Mesendoderm (in vitro differentiated cells): ENCODE measurements at regions not wholly inside any gene's neighbourhood (a gene's known extent, or its start where the extent isn't known, plus 50 kb on each side); places are given as distances from the start of the nearest gene placed in this dataset.
"Not testable (repeated sequence)": the region's sequence is repeated elsewhere in the genome, so short reads cannot be mapped to it uniquely, and the experiment has no call there.

Experiments
- DNase-seq: peaks from one replicate; pipeline ENCODE4 v3.0.0; 2013
- H2AK5ac ChIP-seq: 2 replicates; pipeline ENCODE4 v1.6.1; 2013; ENCODE audit warnings: low read length, inconsistent platforms
- H2BK120ac ChIP-seq: 2 replicates; pipeline ENCODE4 v1.6.1; 2013; ENCODE audit warnings: low read depth, mild to moderate bottlenecking, low read length, moderate library complexity, mixed read lengths
- H2BK15ac ChIP-seq: replicated peaks from 2 replicates; pipeline ENCODE4 v1.6.1; 2013; ENCODE audit warnings: low read depth, mild to moderate bottlenecking, moderate library complexity
- H2BK5ac ChIP-seq: 2 replicates; pipeline ENCODE4 v1.6.1; 2013; ENCODE audit warnings: low read length, inconsistent platforms
- H3K18ac ChIP-seq: 2 replicates; pipeline ENCODE4 v1.6.1; 2013; ENCODE audit warnings: mild to moderate bottlenecking, low read length, mixed read lengths
- H3K23ac ChIP-seq: one replicate; pipeline ENCODE4 v1.6.1; 2013; ENCODE audit warnings: low read length
- H3K27ac ChIP-seq: 2 replicates; pipeline ENCODE4 v1.5.1; 2013; ENCODE audit warnings: low read depth, mild to moderate bottlenecking, inconsistent platforms, low read length, moderate library complexity
- H3K27me3 ChIP-seq: 2 replicates; pipeline ENCODE4 v1.6.1; 2013; ENCODE audit warnings: low read length, control low read depth, mild to moderate bottlenecking, inconsistent platforms; ENCODE audit not compliant: insufficient read depth, poor library complexity
- H3K36me3 ChIP-seq: 2 replicates; pipeline ENCODE4 v1.6.1; 2013; ENCODE audit warnings: low read length, inconsistent platforms; ENCODE audit not compliant: control insufficient read depth, insufficient read depth
- H3K4ac ChIP-seq: one replicate; pipeline ENCODE4 v1.6.1; 2013; ENCODE audit warnings: low read depth, mild to moderate bottlenecking, low read length, moderate library complexity
- H3K4me1 ChIP-seq: 2 replicates; pipeline ENCODE4 v1.6.1; 2013; ENCODE audit warnings: low read depth, low read length, inconsistent platforms; ENCODE audit not compliant: control insufficient read depth
- H3K4me2 ChIP-seq: 2 replicates; pipeline ENCODE4 v1.6.1; 2013; ENCODE audit warnings: low read length
- H3K4me3 ChIP-seq: 2 replicates; pipeline ENCODE4 v1.5.1; 2013; ENCODE audit warnings: mild to moderate bottlenecking, low read length
- H3K56ac ChIP-seq: one replicate; pipeline ENCODE4 v1.6.1; 2013; ENCODE audit warnings: low read length
- H3K79me1 ChIP-seq: 2 replicates; pipeline ENCODE4 v1.6.1; 2013; ENCODE audit warnings: low read length, inconsistent platforms
- H3K79me2 ChIP-seq: 2 replicates; pipeline ENCODE4 v1.6.1; 2013; ENCODE audit warnings: mild to moderate bottlenecking, low read length; ENCODE audit not compliant: control insufficient read depth, insufficient read depth
- H3K9ac ChIP-seq: 2 replicates; pipeline ENCODE4 v1.6.1; 2013; ENCODE audit warnings: low read length, inconsistent platforms
- H4K5ac ChIP-seq: one replicate; pipeline ENCODE4 v1.6.1; 2013; ENCODE audit warnings: low read length
- H4K8ac ChIP-seq: one replicate; pipeline ENCODE4 v1.6.1; 2013; ENCODE audit warnings: low read depth, mild to moderate bottlenecking, control low read depth, low read length, moderate library complexity
- WGBS: extraction: QIAGEN DNeasy Blood & Tissue Kit; methylation state at CpG from one replicate; pipeline ENCODE4 v1.1.7; 2013; ENCODE audit warnings: low lambda C conversion rate, missing lambda C conversion rate; ENCODE audit not compliant: insufficient coverage; ENCODE audit errors: extremely low coverage; 5-methylcytosine and 5-hydroxymethylcytosine counted together

- Histone ChIP-seq H3K79me1 (no peaks in the 10 kb centered on the region), H3K4me2 (no peak overlapping the region), H3K27me3 (no peaks in the 10 kb centered on the region), H3K36me3 (no peaks in the 10 kb centered on the region), H3K4me3 (no peak overlapping the region), H4K5ac (no peak overlapping the region), H2BK5ac (no peak overlapping the region), H3K23ac (no peak overlapping the region), H2BK15ac (no peak overlapping the region), H3K9ac (no peak overlapping the region), H3K27ac (no peak overlapping the region), H3K18ac (no peak overlapping the region), H3K79me2 (no peaks in the 10 kb centered on the region), H2AK5ac (no peak overlapping the region), H4K8ac (no peak overlapping the region), H2BK120ac (no peak overlapping the region), H3K56ac (no peak overlapping the region), H3K4ac (no peak overlapping the region), H3K4me1 (no peaks in the 10 kb centered on the region)
- no CpG with 5 or more reads among the region's 7 CpGs for WGBS
- no peak for DNase-seq
Measured at GRCh38 chr5:57429513-57430120, 53.0 kb downstream of the ACTBL2 start.

- H3K18ac ChIP-seq, H3K4me3 ChIP-seq, H4K5ac ChIP-seq, H2AK5ac ChIP-seq, H2BK120ac ChIP-seq, H3K4me2 ChIP-seq, H3K36me3 ChIP-seq, DNase-seq, H3K4ac ChIP-seq, H3K27me3 ChIP-seq, H3K27ac ChIP-seq, H4K8ac ChIP-seq, H2BK5ac ChIP-seq, H3K4me1 ChIP-seq, H2BK15ac ChIP-seq, H3K23ac ChIP-seq, H3K79me1 ChIP-seq, H3K79me2 ChIP-seq, H3K56ac ChIP-seq, H3K9ac ChIP-seq: not testable (repeated sequence)
- no CpG with 5 or more reads among the region's 2 CpGs for WGBS
Measured at GRCh38 chr5:57429021-57429420, 53.6 kb downstream of the ACTBL2 start.

DNA sequence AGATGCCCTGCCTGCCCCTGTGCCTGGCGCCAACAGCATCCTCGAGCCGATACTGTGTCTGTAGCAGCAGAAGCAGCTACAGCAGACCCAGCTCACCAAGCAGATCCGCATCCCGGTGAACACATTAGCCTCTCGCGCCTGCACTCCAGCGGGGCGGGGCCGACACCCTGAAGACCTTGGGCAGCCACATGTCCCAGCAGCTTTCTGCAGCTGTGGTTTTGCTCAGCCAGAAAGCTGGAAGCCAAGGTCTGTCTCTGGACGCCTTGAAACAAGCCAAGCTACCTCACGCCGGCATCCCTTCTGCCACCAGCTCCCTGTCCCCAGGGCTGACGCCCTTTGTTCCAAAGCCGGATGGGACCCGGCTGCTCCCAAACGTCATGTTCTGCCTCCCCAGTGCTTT is 59.6 kb downstream of the ACTBL2 start:
- Histone ChIP-seq H3K27me3 (no peaks in the 10 kb centered on the region), H3K56ac (no peak overlapping the region), H3K4me3 (no peak overlapping the region), H3K79me2 (no peaks in the 10 kb centered on the region), H3K27ac (no peak overlapping the region), H3K18ac (no peak overlapping the region), H3K4me1 (no peaks in the 10 kb centered on the region), H2BK15ac (no peak overlapping the region), H4K5ac (no peak overlapping the region), H3K36me3 (no peaks in the 10 kb centered on the region), H3K79me1 (no peaks in the 10 kb centered on the region), H3K23ac (no peak overlapping the region), H3K9ac (no peak overlapping the region), H4K8ac (no peak overlapping the region), H2BK5ac (no peak overlapping the region), H2BK120ac (no peak overlapping the region), H3K4me2 (no peak overlapping the region), H3K4ac (no peak overlapping the region), H2AK5ac (no peak overlapping the region)
- no peak for DNase-seq
- no CpG with 5 or more reads among the region's 17 CpGs for WGBS

DNA sequence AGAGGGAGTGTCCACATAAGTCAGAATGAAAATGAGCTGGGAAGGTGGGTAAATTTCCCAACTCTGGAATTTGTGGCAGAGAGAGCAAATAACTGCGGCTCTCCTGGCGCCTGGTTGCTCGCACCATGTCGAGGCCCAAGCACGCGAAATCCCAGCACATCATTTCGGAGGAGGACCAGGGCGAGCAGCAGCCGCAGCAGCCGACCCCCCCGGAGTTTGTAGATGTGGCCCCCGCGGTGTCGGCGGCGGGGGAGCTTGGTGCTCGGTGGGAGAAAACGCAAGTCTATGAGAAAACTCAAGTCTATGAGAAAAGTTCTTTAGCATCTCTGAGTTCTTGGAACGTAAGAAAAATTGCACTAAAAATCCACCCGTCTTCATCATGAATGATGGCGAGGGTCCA is 60.3 kb downstream of the ACTBL2 start:
- Histone ChIP-seq H3K27ac (no peak overlapping the region), H2BK5ac (no peak overlapping the region), H3K4me2 (no peak overlapping the region), H3K36me3 (no peaks in the 10 kb centered on the region), H3K27me3 (no peaks in the 10 kb centered on the region), H3K56ac (no peak overlapping the region), H3K23ac (no peak overlapping the region), H3K4me3 (no peak overlapping the region), H4K5ac (no peak overlapping the region), H3K79me1 (no peaks in the 10 kb centered on the region), H3K18ac (no peak overlapping the region), H2BK120ac (no peak overlapping the region), H3K9ac (no peak overlapping the region), H3K4ac (no peak overlapping the region), H3K4me1 (no peaks in the 10 kb centered on the region), H3K79me2 (no peaks in the 10 kb centered on the region), H2BK15ac (no peak overlapping the region), H2AK5ac (no peak overlapping the region), H4K8ac (no peak overlapping the region)
- DNase-seq, result no peak
- no CpG with 5 or more reads among the region's 21 CpGs for WGBS

DNA sequence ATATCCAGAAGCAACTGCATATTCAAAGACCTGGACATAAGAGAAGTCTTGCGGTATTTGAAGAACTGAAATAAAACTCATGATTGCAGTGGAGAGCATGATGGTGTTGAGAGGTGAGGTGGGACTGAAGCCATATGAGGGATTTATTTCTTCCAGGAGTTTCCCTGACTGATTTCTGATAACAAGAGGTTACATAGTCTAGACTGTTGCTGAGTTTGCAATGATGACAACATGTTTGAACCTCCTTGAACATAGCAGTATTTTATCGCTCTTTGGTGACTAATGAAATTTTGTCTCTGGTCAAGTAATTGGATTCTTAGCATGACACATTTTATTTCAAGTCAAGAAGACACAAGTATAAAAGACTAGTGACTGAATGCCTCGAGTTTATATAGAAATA is 61.8 kb downstream of the ACTBL2 start:
- Histone ChIP-seq H3K4me1 (peaks cover 2% of the 10 kb centered on the region), H3K9ac (no peak overlapping the region), H2BK120ac (no peak overlapping the region), H3K4me3 (no peak overlapping the region), H3K27ac (no peak overlapping the region), H3K56ac (no peak overlapping the region), H3K4me2 (no peak overlapping the region), H3K79me1 (no peaks in the 10 kb centered on the region), H3K4ac (no peak overlapping the region), H3K18ac (no peak overlapping the region), H2AK5ac (no peak overlapping the region), H3K79me2 (no peaks in the 10 kb centered on the region), H2BK5ac (no peak overlapping the region), H3K23ac (no peak overlapping the region), H3K36me3 (no peaks in the 10 kb centered on the region), H2BK15ac (no peak overlapping the region), H4K8ac (no peak overlapping the region), H3K27me3 (no peaks in the 10 kb centered on the region), H4K5ac (no peak overlapping the region)
- DNase-seq, result no peak
- no CpG with 5 or more reads among the region's 3 CpGs for WGBS

DNA sequence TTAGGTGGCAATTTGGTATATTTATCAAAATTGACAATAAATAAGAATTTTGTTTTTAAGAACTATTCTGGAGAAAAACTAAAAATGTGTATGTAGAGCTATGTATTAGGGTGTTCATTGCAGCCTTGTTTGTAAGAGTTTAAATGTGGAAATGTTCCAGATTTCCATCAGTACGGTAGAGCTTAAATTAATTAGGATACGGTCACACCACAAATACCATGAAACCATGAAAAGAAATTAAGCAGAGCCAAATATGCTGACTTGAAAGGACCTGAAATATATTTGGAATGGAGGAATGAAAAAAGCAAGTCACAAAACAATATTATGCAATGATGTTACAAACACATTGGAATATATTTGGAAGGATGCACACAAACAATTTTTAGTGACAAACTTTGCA is 64.6 kb downstream of the ACTBL2 start:
- WGBS, result no CpG with 5 or more reads among the region's 2 CpGs

More for the DNA sequence above, 64.6 kb downstream of the ACTBL2 start:
- no peaks in the 10 kb centered on the region for H3K79me1 ChIP-seq
- H2BK5ac ChIP-seq, result no peak overlapping the region
- no peaks in the 10 kb centered on the region for H3K79me2 ChIP-seq
- no peak overlapping the region for H4K5ac ChIP-seq
- no peaks in the 10 kb centered on the region for H3K27me3 ChIP-seq
- no peak overlapping the region for H4K8ac ChIP-seq
- H2BK15ac ChIP-seq, result no peak overlapping the region
- no peak overlapping the region for H3K4ac ChIP-seq
- no peak overlapping the region for H3K18ac ChIP-seq
- H3K9ac ChIP-seq, result no peak overlapping the region
- no peak overlapping the region for H3K4me2 ChIP-seq
- no peak overlapping the region for H3K56ac ChIP-seq
- DNase-seq, result no peak
- no peak overlapping the region for H3K27ac ChIP-seq
- no peak overlapping the region for H2BK120ac ChIP-seq
- no peak overlapping the region for H3K4me3 ChIP-seq
- no peak overlapping the region for H3K23ac ChIP-seq
- H2AK5ac ChIP-seq, result no peak overlapping the region
- no peaks in the 10 kb centered on the region for H3K36me3 ChIP-seq
- H3K4me1 ChIP-seq, result peaks cover 2% of the 10 kb centered on the region
